ENCODE measurements at regions not wholly inside any gene's neighbourhood (a gene's known extent, or its start where the extent isn't known, plus 50 kb on each side); places are given as distances from the start of the nearest gene placed in this dataset.

- DNase-seq (ENCODE audit: low read depth), result no peak
- no peak for TF ChIP-seq CTCF (conservative IDR thresholded peaks at IDR 0.05; ENCODE audit: low read depth, low read length)
- no peak overlapping the region for H3K4me3 ChIP-seq (ENCODE audit: low read depth, low read length)
Measured at GRCh38 chr10:83283151-83283550, 856.2 kb upstream of the GHITM start.

- H3K4me3 ChIP-seq (ENCODE audit: low read depth, low read length), result no peak overlapping the region
- DNase-seq (ENCODE audit: low read depth), result no peak
- TF ChIP-seq CTCF (conservative IDR thresholded peaks at IDR 0.05; ENCODE audit: low read depth, low read length), result no peak
Measured at GRCh38 chr10:83287374-83287773, 851.9 kb upstream of the GHITM start.

- H3K4me3 ChIP-seq (ENCODE audit: low read depth, low read length), result no peak overlapping the region
- TF ChIP-seq CTCF (conservative IDR thresholded peaks at IDR 0.05; ENCODE audit: low read depth, low read length), result no peak
- DNase-seq (ENCODE audit: low read depth), result no peak
Measured at GRCh38 chr10:83289373-83289772, 849.9 kb upstream of the GHITM start.

- H3K4me3 ChIP-seq (ENCODE audit: low read depth, low read length), result no peak overlapping the region
- no peak for DNase-seq (ENCODE audit: low read depth)
- TF ChIP-seq CTCF (conservative IDR thresholded peaks at IDR 0.05; ENCODE audit: low read depth, low read length), result no peak
Measured at GRCh38 chr10:83289948-83290347, 849.4 kb upstream of the GHITM start.

GRCh38 chr10:83301732-83302131 lies 837.6 kb upstream of the GHITM start:
- DNase-seq (ENCODE audit: low read depth), result no peak
- no peak overlapping the region for H3K4me3 ChIP-seq (ENCODE audit: low read depth, low read length)
- no peak for TF ChIP-seq CTCF (conservative IDR thresholded peaks at IDR 0.05; ENCODE audit: low read depth, low read length)

GRCh38 chr10:83302623-83303022 lies 836.7 kb upstream of the GHITM start:
- TF ChIP-seq CTCF (conservative IDR thresholded peaks at IDR 0.05; ENCODE audit: low read depth, low read length), result no peak
- DNase-seq (ENCODE audit: low read depth), result no peak
- H3K4me3 ChIP-seq (ENCODE audit: low read depth, low read length), result no peak overlapping the region

GRCh38 chr10:83310688-83311087 lies 828.6 kb upstream of the GHITM start:
- H3K4me3 ChIP-seq (ENCODE audit: low read depth, low read length), result no peak overlapping the region
- TF ChIP-seq CTCF (conservative IDR thresholded peaks at IDR 0.05; ENCODE audit: low read depth, low read length), result no peak
- DNase-seq (ENCODE audit: low read depth), result no peak
